Stimulated activated CD4-positive, alpha-beta T cell treated with anti-CD3 and anti-CD28 coated beads, Interleukin-1b, Interleukin-23, amount 100 ng/mL, for 4 hours (primary cell): ENCODE measurements at regions not wholly inside any gene's neighbourhood (a gene's known extent, or its start where the extent isn't known, plus 50 kb on each side); places are given as distances from the start of the nearest gene placed in this dataset.

Experiments
- DNase-seq, 2 donors: peaks; one replicate each; pipeline ENCODE4 v3.0.0-alpha.2; 2020; ENCODE audit warnings: low read depth in 2 of 2

DNA sequence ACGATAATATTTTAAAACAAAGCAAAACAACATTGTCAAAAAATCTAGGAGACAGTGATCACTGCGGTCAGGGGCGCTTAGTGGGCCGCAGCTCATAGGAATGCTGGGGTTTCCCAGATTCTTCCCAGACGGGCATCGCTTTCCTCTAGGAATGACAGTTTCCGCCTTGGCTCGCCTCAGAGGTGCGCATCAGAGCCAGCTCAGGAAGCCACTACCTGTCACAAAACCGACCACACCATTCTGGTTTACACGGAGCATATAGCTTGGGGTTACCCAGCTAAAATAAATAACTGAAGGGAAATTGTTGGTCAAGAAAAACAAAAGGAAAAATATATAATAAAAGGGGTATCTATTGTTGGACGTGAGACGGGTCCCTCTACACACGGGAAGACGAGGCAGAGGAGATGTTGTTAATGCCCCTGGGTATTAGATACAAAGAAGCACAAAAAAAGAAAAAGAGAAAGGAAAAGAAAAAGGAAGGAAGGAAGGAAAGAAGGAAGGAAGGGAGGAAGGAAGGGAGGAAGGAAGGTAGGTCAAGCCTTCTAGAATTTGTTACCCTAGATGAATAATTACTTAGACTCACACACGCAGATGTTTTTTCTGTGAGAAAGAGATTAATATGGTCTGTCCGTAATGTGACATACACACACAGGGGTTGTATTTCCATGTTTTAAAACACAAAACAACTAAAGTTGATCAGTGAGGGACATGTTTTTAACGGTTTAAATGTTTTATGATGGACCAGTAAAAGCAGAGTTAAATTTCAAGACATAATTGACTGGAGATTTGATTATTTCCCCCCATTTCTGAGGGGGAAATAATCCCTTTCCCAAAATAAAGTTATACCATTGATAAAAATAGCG, 292.4 kb upstream of the NFE2L3 start:
- DNase-seq: no peak

DNA sequence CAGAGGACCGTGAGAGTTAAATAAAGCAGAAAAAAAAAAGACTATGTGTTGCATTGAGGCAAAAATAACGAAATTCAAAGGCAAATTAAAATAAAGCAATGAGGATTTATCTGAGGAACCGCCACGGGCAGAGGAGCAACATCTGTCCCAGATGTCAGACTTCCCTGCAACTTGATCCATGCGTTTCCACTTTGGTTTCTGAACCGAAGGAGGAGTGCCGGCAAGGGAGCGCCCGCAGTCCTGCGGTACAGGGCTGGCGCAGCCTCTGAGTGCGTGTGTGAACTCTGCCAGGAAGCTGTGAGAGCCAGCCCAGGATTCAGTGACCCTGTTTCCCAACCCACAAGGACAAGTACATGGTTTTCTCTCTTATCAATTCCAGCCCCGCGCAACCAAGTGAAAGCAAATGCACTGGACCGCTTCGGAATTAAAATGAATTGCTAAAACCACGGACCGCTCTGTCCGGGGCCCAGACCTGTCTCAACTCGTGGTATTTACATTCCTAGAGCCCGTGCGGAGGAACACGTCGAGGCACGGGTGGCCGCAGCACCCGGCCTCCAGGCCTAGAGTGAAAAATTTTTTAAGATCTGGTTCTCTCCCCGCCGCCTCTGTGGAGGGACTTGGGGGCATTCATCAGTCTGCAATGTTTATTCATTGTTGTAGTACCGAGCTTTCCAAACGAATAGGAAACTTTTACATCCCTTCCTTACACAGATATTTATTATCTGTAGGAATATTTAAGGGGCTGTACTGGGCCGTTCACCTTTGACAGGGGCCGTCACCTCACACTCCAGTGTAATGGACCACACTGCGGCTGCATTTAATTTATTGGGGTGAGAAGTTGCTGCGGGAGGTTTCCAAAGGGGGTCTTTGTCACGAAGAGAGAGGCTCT, 291.5 kb upstream of the NFE2L3 start:
- no peak for DNase-seq

DNA sequence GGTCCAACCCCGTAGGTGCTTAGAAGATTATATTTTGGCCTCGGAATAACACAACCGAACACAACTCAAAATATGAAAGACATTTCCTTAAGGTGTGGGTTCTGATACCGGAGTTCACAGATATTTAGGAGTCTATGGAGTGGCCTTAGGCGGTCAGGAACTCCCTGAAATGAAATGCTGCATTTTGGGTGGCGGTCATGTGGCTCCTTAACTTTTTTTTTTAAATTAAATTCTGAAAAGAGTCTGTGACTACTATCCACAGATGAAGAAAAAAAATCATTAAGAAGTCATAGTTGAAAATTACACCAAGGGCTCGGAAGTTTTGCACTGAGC, 290.9 kb upstream of the NFE2L3 start:
- DNase-seq: no peak

DNA sequence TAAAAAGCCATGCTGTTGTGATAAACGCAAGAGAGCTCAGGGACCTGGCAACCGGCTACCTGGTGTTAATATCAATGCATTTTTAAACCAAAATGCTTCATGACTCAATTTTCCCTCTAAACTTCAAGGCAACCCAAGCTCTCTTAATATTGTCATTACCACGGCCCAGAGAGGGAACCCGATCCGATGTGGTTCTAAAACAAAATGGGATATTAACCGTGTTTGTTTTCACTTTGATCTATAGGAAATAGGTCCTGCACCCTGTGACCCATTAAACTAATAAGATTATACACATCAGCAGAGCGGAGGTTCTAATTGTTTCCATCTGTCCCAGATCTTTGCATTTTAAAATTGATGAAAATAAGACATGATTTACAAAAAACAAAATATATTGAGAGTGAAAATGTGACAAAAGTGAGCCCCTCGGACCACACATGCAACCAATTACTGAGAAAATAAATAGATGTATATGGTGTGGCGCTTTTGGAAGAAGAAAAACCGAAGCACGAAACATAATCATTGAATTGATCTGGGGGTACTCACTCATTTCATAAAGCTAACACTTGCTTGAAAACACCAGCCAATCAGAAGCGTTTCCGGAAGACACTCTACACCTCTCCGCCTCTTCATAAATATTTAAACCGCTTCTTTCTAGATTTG, 290.3 kb upstream of the NFE2L3 start:
- DNase-seq: no peak

DNA sequence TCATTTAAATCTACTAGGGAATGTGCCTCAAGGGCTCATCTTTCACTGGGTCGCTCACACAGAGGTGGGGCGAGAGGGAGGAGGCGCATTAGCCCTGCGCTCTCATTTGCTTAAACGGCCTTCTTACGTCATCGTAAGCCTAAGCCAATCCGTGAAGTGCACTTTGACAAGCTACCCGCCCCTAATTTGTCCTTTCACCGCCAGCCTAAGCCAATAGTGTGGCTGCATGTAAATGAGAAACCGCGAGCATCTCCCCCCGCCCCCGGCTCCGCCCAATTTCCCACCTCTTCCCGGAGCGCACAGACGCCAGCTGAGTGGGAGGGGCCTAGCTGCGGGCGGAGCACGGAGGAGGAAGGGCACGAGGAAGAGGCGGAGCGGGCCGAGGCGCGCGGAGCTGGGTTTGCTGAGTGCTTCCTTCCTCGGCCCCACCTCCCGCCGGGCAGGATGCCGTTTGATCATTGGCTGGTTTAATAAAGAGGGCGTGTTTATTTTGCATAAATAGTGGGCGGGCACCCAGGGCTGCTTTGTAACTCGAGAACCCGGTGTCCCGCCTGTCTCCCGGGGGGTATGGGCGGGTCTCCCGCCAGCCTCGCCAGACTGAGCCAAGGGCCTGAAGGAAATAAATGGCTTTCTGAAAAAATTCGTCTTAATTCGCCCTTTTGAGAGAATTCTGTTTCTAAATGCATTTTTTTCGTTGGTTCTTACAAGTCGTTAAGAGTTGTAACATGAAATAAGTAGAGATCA, 289.6 kb upstream of the NFE2L3 start:
- DNase-seq: peak; percentile 53 to 60

DNA sequence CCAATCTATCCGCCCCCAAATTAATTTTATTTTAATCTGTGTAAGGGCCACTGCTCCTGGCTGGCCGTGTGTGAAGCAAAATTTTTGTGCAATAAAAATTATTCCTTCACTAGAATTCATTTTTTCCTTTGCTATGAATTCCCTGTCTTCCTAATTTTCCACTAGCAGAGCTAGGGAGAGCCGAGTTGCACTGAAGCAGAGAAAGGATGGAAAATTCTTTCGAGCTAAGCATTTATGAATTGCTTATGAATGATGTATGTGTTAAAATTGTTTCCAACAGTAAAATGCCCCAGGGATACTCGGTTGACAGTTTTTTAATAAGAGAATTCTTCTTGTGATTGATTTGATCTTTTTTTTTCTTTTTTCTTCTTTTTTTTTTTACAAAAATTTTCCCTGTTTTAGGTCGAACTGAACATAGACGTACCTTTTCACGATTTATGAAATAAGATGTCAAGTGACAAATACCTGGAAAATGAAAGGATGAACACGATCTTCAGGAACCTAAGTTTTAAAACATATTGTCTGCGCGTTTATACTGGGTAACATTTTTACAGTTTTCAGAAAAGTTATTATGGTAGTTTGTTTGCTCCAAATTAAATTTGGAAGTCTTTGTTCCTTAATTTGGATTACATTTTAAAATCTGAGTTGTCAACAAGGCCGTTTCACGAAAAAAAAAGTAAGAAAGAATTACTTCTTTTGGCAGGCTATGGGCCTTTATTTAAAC, 288.8 kb upstream of the NFE2L3 start:
- DNase-seq: no peak

DNA sequence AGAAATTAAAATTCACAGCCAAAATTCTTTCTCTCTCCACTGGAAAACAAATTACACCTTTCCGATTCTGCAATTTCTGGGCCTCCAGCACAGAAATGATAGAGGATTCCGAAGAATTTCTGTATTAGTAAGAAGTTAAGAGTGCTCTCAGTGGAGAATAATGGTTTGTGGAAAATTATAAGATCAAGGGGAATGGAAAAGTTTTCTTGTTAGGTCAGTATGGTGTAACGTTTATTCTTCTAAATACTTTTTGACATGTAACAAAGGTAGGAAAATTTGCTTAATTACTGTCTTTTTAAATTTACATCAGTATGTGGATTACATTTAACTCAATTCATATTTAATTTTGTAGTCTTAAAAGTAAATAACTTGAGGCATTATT, 288.3 kb upstream of the NFE2L3 start:
- DNase-seq: no peak

DNA sequence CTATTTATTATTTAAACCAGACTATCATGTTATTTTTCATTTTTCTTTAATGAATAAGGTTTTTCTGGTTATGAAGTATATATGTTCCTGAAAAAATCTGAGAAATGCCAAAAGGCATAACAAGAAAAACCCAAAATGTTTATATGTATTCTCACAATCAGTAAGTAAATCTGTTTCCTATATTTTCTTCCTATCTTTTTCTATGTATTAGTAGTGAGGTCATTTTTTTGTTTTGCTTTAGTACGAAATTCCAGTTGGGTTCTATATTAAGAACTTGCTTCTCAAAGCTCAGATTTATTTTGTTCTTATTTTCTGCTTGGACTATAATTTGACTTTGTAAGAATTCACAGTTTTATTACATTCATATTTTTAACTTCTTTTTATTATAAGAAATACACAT, 287.5 kb upstream of the NFE2L3 start:
- no peak for DNase-seq

DNA sequence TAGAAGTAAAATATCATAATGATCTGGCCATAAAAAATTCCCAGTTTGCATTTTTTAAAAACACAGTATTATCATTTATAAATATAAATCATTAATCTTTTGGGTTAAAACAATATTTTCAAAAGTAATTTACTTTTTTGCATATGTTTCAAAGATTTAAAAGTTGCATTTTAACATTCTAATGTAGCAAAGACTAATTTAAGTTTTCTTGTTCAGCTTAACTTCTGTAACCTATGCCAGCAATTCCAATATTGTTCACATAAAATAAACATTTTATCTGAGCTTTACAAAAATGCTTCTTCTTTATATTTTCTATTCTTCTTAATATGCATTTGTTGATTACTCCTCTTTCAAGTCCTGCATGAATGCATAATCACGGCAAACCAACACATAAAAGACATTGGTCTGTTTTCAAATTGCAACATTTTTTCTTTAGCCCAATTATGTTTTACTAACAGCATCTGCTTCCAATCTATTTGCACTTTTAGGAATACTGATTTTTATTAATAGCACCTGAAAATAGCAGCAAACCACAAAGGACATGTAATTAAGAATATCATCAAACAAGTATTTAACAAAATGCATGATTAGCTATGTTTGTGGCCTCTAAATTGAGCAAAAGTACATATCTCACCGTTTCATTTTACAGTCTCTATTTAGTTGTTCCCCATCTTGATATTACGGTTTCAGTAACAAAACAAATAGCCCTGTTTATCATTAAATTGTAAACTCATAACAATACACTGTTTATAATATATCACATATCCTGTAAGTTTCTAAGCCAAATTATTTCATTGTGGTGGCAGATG, 286.9 kb upstream of the NFE2L3 start:
- no peak for DNase-seq

DNA sequence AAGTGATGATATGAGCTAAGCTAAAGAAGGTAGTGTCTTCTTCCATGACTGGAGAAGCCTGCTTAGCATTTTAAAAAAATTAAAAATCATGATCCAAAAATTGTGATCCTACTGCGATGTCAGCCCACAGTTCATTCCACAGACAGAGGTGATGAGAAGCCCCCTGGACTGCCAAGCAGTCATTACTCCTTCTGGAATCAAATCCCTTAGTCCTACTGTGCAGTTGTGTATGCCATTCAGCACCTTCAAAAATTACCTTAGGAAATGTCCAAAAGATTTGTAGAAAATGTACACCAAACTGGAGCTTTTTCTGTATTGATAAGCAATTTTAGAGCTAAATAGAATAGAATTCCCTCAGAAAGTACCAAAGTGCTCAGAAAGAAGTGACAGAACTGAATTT, 283.5 kb upstream of the NFE2L3 start:
- DNase-seq: no peak

DNA sequence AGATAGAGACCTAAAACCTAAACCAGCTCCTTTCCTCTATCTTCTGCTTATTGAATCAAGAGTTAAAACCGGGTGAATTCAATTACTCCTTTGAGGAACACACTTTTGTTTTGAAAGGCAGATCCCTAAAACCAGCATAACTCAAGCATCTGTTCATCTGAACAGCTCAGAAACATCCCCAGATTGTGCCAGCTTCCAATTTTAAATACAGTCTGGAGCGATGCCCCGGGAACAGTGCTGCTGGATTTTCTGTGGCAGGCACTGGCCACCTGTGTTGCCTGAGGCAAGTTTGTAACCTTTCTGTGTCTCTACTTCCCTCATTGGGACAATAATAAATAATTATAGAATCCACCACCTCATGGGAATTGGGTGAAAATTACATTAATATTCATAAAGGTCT, 281.4 kb upstream of the NFE2L3 start:
- no peak for DNase-seq

DNA sequence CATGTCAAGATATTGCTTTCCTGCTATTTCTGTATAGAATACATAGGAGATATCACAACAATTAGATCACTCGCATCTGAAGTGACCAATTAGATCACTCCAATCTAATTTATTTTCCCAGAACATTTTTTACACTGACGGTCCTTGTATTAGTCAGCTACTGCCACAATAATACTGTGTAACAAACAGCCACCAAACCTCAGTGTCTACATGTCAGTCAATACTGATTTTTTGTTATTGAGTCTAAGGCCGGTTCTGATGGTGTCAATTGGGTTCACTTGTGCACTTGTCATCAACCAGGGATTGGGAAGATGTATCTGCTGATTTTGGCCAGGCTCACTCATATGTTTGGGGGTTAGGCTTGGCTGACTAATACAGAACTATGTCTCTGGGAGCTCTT, 275.9 kb upstream of the NFE2L3 start:
- no peak for DNase-seq

DNA sequence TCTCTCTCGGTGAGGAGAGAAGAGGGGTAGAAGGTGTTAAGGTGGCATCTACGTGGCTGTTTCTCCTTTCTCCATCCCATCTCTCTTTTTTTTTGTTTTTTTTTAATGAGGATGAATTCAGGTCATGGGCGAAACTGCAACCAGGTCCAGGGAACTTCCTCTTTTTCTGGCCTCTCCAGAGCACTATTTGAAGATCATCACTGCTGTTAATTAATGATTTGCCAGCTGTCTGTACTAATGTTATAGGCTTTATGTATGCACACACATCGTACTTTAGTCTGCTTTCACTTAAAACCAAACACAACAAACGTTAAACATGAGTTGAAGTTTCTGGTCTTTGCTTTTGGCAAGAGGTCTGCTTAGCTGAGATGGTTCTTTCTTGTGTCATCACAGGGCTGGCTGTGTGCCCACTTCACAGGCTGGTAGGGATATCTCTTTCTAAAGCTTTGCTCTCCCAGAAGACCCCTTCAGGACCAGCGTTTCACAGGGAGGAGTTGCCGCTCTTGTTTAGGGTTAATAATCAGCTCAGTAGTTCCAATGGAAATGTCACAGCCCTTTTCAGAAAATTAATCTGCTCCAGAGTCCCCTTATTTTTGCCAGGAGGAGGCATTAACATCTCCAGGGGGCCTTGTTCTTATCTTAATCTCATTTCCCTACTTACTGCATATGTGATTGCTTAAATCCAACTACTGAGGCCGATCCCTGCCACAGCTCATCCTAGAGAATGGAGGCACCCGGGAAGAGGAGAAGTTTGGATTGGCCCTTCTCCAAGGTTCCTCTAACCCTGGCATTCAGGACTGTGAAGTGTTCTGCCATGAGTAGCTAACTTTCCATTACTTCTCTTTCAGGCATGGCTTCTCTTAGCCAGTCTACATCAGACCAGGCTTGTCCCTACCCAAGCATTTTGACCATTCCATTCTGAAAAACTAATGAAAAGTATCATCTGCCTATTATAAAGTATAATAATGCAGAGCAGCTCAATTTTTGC, 273.9 kb upstream of the NFE2L3 start:
- DNase-seq: no peak

DNA sequence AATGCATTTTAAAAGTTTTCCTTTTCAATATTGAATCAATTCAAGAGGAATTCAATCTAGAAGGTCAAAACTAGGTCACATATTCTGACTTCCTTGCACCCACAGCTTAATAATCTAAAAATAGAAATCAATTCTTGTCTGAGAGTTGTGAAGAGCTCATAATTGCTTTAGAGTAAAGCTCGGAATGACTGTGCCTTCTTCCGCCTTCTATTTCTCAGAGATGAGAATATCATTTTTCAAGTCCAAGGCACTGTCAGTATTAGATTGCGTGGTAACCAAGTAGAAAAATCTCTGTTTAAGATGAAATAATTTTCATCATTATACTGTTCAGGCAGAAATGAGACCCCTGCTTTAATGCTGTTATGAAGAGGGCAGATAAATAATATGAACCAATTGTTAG, 272.2 kb upstream of the NFE2L3 start:
- no peak for DNase-seq

DNA sequence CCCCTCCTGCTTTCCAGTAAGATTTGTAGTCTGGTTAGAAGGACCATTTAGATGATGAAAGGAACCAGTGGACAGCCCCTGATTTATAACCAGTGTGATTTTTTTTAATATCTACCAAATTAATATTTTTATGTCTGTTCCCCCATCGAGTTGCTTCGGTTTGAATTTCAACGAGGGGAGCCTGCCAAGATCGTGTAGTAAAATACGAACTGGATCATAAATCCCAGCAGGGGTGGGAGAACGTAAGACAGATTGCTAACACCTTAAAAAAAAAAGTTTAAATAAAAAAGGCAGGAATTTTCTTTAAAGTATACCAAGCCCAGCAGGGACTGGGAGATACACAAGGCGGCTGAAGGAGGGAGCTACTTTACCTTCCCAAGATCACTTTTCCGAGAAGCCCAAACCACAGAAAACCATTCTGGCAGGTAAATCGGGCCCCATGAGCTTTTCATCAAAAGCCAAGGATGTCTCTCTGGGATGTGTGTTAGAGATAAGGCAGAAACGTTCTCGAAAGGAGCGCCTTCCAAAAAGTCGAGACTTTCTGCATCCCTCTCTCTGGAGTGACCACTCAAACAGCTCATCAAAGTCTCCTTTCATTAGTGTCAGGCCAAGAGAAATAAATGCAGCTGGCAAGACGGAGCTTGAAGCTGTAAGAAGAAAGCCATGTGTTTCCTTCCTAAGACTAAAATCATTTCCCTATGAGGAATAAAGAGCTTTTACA, 270.5 kb upstream of the NFE2L3 start:
- no peak for DNase-seq

DNA sequence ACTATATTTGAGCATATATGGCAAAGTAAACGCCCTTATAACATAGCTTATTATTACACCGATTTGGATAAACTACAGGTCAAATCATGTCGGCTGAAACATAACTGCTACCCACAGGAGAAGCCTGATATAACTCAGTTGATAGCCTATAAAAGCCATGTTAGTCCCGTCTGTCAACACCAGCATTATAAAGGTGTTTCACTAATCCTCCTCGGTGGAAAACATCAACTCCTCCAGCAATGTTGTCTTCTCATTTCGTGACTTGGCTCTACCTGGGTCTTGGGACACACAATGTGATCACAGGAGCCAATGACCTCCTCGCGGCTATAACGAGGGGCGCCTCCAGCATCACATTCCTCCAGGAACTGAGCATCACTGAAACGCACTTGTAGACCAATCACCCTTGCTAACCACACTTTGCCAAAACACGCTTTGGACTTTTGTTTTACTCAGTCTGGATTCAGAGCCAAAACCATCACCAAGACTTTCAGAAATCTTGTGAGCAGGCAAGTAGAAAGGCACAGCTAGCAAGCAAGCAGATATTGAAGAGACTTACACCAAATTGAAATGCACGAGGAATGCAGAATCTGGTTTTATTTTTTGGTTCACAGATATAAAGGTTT, 269.7 kb upstream of the NFE2L3 start:
- DNase-seq: no peak

DNA sequence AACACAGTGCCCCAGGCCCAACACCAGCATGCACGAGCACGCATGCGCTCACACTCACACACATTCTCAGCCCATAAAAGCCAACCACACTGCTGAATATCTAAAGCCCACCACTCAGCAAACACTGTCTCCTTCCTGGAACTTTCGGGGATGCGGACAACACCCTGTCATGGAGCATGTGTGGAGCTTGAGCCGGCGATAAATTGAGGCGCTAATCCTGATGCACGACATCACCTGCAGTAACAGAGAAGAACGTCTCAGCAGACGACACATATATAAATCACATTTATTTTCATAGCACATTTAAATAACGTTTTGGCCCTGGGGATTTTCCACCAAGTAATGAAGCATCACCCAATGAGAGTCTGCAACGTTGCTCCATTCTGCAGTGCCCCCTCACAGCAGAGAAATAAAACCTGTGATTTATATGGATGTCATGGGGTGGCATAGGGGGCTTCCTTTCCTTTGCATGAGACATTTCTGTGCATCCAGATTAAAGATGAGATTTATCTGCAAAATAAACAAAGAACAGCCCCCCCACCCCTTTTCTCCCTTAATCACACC, 267.7 kb upstream of the NFE2L3 start:
- DNase-seq: no peak
